Stimulated activated CD8-positive, alpha-beta memory T cell treated with anti-CD3 and anti-CD28 coated beads, Interleukin-7, amount 100 ng/mL, for 4 hours (primary cell): ENCODE measurements at regions not wholly inside any gene's neighbourhood (a gene's known extent, or its start where the extent isn't known, plus 50 kb on each side); places are given as distances from the start of the nearest gene placed in this dataset.

ENCODE experiments used
- DNase-seq, 2 donors: peaks; one replicate each; pipeline ENCODE4 v3.0.0-alpha.2; 2020; ENCODE audit warnings: low read depth in 2 of 2

- DNase-seq = no peak
Observed at GRCh38 chr2:18503376-18504228, 56.9 kb downstream of the RDH14 start.

- DNase-seq = no peak
Observed at GRCh38 chr2:18502142-18502541, 58.3 kb downstream of the RDH14 start.

- DNase-seq = no peak
Observed at GRCh38 chr2:18501729-18502128, 58.7 kb downstream of the RDH14 start.

DNA sequence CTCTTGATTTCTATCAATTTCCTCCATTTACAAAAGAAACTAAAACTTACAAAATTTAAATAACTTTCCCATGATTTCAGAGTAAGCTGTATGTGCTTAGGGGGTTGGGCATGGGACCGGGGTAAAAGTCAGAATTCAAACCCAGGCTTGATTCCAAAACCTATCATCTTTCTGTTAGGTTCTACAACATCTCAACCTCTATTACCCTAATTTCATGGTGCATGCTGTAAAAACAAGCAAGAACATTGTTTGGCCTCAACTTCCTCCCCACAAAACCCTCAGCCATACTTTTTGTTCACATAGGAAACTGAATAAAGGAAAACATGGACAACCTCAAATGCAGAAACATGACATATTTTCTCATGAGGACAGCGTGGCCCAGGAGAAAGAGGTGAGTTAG lies 59.3 kb downstream of the RDH14 start:
- no peak for DNase-seq

GRCh38 chr2:18500333-18500732 lies 60.1 kb downstream of the RDH14 start:
- no peak for DNase-seq

- no peak for DNase-seq
Observed at GRCh38 chr2:18498531-18498930, 61.9 kb downstream of the RDH14 start.

DNA sequence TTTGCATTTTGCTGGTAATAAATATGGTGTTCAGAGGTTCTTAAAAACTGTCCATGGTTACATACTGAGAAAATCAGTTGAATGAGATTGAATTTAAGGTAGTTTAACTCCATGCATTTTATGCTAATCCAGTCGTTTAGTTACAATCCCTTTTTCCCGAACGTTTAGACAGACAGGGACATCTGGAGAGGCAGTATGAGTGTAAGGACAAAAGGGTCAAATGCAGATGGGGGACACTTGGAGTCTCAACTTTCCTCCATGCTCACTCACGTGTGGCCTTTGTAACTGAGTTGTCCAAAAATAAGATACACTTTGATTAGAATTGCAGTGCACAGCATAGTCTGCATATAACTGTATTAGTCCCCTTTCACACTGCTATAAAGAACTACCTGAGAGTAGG lies 63.9 kb downstream of the RDH14 start:
- DNase-seq = no peak

- no peak for DNase-seq
Observed at GRCh38 chr2:18495058-18495457, 65.4 kb downstream of the RDH14 start.

DNA sequence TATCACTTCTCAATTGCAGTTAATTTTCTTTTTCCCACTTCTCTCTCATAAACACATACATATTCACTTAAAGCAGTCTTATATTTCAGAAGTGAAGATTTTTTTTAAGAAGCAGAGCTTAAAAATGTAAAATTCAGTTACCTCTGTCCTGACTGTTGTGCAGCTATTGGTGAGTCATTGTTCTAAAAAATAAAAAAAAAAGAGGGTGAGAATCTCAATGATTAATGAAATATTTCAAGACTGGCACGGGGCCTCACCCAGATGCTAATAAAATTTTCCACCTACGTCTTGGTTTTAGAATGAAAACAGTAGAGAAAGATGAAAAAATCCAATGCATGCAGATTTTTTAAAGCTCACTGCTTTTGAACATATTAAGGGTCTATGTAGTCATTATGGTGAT lies 67.7 kb downstream of the RDH14 start:
- DNase-seq = no peak

GRCh38 chr2:18491577-18491976 lies 68.9 kb downstream of the RDH14 start:
- DNase-seq = no peak

DNA sequence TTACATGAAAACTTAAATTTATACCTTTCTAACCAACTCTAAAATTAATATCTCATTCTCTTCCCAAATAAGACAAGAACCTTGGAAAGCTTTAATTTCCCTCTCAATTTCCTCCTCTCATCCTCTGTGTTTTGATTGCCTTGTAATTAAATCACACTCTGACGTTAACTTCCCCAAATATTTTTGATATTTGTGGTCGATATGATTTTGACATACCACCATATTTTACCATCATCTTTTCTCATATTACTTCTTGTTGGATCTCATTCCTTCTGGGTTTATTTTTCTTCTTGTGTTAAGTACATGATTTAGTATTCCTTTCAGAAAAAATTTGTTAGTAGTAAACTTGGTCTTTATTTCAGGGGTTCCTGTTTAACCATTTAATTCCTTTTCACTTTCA lies 69.6 kb downstream of the RDH14 start:
- DNase-seq = no peak

DNA sequence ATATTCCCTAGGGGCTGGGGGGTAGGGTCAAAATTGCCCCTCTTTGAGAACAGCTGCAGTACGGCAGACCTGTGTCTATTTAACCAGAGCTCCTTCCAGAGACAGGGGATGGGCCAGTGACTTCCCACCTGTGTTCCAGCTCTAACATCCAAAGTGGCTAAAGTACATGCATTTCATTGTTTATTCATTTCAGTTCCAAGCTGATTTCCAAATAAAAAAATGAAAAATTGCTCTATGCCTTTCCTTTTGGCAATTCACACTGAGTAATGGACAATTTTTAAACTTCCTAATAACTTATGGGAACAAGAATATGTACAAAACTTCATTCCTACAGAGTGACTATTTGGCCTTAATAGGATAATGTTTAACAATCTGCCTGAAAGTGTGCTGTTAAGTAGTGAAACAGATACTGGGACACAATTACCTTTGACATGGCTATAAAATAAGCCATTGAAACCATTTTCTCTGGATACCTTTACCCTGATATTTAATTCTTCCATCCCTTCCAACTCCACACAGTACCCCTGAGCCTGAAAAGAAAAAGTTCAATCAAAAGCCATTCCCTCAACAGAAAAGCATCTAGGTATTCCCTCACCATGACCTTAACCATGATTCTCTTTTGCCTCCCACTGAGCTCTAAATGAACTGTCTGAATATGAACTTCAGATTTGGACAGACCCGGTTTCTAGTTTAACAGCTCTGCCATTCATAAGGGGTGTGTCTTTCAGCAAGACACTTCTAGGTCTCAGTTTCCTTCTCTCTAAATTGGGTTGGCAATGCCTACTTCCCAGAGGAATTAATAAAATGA lies 73.1 kb downstream of the RDH14 start:
- DNase-seq = no peak

DNA sequence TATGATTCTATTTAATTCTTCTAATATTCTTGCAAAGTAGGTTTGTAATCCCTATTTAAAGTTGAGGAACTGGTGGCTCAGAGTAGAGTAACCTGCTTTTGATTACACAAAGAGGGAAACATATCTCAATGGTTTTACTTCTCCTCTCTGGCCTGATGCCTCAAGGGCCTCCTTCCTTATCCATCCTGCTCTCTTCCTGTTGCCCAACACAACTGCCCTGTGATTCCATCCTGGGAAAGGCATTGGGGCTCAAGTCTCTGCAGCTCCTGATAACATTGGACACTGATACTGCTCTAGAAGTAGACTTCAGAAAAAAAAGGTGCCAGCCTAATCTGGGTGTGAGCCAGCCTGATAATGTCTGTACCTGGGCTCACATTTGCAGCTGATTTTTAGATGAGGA lies 75.8 kb downstream of the RDH14 start:
- DNase-seq = no peak

DNA sequence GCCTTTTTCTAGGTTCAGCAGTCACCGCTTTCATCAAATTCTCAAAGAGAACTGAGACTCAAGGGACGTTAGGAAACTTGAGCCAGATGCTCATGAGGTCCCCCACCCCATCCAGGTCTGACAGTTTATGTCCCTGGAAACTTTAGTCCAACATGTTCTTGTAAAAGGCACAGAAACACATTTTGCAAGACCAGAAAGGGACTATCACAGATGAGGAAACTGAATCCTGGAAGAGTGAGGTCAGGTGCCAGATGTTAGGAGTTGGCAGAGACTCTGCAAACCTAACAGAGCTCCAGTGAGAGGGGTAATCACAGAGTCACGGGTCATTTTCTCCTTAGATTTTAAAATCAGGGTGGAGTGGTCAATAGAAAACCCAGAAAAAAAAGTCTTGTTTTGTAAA lies 76.6 kb downstream of the RDH14 start:
- DNase-seq = no peak

- no peak for DNase-seq
Observed at GRCh38 chr2:18482666-18483065, 77.8 kb downstream of the RDH14 start.

GRCh38 chr2:18479947-18480369 lies 80.5 kb downstream of the RDH14 start:
- DNase-seq = no peak

- no peak for DNase-seq
Observed at GRCh38 chr2:18477293-18477692, 83.2 kb downstream of the RDH14 start.

- no peak for DNase-seq
Observed at GRCh38 chr2:18476484-18476883, 84.0 kb downstream of the RDH14 start.

DNA sequence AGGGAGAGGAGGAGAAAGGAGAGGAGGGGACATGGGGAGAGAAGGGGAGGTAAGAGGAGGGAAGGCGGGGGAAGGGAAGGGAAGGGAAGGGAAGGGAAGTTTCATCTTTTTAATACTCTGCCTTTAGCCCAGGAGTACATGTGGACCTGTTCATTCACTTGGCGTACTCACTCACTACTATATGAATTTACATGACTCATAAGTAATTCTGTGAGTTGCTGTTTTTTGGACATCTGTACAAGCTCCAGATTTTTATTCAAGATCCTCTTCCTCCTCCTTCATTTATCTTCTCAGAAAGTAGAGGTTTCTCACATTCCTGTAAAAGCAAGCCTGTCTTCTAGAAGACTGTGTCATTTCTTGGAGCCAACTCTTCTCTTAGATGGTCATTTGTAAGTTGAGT lies 84.6 kb downstream of the RDH14 start:
- DNase-seq = no peak

DNA sequence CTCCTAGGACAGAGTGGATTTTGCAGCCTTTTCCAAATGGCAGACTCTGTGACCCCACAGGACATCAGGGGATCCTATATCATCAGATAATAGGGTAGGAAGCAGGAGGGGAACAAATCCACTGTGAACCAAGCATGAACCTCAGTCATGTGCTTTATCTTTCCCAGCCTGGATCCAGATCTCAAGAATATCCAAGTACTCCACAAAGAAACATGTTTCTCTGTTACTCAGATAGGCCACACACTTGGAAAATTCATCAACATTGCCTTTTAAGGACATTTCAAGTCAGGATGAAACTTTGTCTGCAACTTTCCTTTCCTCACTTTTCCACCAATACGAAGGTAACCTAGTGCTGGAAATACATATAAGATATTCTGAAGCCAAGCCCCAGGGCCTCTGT lies 85.8 kb downstream of the RDH14 start:
- DNase-seq = no peak

DNA sequence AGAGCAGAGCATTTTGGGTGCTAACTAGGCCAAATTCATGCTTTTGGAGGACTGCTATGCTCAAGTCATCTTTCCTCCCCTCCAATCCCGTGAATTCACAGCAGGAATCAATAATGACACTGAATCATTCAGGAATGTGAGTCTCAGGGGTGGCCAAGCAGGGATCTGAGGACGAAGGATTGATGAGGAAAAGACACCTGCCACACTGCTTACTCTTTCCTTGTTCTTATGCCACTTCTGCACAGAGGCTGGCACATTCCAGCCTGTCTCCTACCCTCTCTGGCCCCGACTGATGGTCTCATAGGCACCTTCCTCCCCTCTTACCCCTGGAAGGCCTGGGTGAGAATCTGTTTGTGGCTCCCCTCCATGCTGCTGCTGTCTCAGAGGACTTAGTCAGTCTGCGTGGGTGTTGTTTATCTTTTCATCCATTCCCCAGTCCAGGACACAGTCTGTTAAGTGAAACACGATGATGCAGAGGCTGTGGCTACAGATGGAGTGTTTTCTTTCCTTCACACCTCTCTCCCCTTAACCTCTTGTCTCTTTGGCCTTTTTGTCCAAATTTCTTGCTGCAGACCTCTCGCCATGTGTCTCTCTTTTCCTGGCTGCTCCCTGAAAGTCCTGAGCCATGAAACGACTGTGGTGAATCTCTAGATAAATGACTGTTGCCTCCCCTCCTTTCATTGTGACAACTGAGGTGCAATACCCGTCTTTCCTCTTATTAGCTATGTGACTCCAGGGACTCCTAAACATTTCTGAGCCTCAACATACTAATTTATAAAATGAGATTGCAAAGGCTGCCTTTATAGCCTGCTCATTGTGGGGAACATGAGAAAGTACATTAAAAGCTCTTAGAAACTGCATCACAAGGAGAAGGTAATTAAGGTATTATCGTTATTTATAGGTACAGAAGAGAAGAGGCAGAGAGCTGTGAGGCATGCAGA lies 86.9 kb downstream of the RDH14 start:
- no peak for DNase-seq

DNA sequence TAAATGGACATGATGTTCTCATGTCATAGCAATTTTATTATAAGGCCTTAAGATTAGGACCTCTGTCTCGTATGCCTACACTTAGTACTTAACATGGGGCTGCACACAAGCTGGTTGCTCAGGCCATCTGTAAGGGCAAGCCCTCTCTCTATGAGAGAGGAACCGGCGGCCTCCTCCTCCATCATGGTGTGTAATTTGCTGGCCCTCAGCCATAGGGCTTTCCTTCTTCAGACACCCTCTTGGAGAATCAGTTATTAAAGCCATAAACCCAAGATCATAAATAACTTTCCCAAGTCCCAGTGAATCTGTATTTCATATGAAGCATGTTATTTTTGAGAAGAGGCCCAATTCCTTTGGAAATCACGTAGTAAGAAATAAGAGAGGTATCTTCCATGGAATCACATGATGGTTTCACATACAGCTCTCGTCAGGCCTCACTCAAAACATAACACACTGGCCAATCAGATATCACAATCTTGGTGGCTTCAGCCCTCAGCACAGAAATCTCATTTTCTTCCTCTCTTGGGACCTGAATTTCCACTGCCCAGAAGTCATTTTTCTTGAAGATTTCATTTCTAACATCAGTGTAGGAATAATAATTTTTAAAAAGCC lies 92.6 kb downstream of the RDH14 start:
- DNase-seq = no peak
